ENCODE measurements at regions not wholly inside any gene's neighbourhood (a gene's known extent, or its start where the extent isn't known, plus 50 kb on each side); places are given as distances from the start of the nearest gene placed in this dataset.

GRCh38 chr22:48757581-48757980 is 1070.1 kb downstream of the BRD1 start:
- TF ChIP-seq EZH2 (IDR thresholded peaks at IDR 0.05; ENCODE audit: insufficient read depth, poor library complexity, severe bottlenecking) (no peak), EZH2phosphoT487 (IDR thresholded peaks at IDR 0.05; ENCODE audit: insufficient read depth, low read depth) (no peak)
